NB4 (cell line): ENCODE measurements at regions not wholly inside any gene's neighbourhood (a gene's known extent, or its start where the extent isn't known, plus 50 kb on each side); places are given as distances from the start of the nearest gene placed in this dataset.

Source experiments
- DNase-seq: peaks from one replicate; pipeline ENCODE4 v3.0.0; 2010; ENCODE audit warnings: low read depth
- H3K4me3 ChIP-seq: one replicate; pipeline ENCODE4 v1.5.1; 2011; ENCODE audit warnings: mild to moderate bottlenecking, low read depth, low read length, moderate library complexity
- MYC ChIP-seq: IDR thresholded peaks from 2 replicates; pipeline ENCODE4 v1.6.1; 2011; ENCODE audit warnings: low read depth, low read length
- POLR2A ChIP-seq: IDR thresholded peaks from 2 replicates; pipeline ENCODE4 v1.6.1; 2011; ENCODE audit warnings: mild to moderate bottlenecking; ENCODE audit not compliant: insufficient read length; ENCODE audit errors: extremely low read depth
- TF ChIP-seq, protein P1 (sequence below): IDR thresholded peaks from 2 replicates; pipeline ENCODE4 v1.6.1; 2011; ENCODE audit warnings: low read depth, low read length
- TF ChIP-seq, protein P2 (sequence below): IDR thresholded peaks from one replicate; pipeline ENCODE4 v1.5.1; 2012; ENCODE audit warnings: low read depth, low read length

DNA sequence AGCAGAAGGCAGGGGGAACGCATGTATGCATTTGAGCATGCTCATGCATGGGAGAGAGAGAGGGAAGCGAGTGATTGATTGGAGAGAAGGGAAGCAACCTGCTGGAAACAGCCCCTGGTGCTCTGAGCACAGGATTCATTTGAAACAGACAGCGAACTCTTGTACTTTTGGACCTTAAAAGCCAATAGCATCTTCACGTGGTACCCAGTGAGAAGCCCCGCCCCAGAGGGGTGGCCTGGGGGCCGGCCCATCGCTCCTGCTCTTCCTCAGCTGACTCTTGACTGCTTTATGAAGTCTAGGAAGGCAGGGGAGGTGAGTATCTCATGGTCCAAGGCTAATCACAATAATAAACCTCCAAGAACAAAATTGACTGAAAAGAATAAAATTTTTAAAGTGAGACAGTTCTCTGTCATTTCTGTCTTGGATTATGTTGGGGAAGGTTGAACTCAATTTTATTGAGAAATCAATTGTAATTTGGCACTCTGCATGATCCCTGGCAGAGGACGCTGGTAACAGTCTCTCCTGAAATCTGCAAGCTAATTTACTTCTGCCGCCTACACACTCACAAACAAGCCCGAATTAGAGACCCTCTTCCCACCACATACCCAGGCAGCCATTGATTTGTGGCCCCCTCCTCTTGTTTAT lies 168.2 kb upstream of the PPARGC1A start:
- H3K4me3 ChIP-seq: no peak overlapping the region
- TF ChIP-seq POLR2A: no peak
- TF ChIP-seq, protein P1, sequence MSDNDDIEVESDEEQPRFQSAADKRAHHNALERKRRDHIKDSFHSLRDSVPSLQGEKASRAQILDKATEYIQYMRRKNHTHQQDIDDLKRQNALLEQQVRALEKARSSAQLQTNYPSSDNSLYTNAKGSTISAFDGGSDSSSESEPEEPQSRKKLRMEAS: no peak
- TF ChIP-seq, protein P2, sequence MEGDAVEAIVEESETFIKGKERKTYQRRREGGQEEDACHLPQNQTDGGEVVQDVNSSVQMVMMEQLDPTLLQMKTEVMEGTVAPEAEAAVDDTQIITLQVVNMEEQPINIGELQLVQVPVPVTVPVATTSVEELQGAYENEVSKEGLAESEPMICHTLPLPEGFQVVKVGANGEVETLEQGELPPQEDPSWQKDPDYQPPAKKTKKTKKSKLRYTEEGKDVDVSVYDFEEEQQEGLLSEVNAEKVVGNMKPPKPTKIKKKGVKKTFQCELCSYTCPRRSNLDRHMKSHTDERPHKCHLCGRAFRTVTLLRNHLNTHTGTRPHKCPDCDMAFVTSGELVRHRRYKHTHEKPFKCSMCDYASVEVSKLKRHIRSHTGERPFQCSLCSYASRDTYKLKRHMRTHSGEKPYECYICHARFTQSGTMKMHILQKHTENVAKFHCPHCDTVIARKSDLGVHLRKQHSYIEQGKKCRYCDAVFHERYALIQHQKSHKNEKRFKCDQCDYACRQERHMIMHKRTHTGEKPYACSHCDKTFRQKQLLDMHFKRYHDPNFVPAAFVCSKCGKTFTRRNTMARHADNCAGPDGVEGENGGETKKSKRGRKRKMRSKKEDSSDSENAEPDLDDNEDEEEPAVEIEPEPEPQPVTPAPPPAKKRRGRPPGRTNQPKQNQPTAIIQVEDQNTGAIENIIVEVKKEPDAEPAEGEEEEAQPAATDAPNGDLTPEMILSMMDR: no peak
- no peak for TF ChIP-seq MYC

DNA sequence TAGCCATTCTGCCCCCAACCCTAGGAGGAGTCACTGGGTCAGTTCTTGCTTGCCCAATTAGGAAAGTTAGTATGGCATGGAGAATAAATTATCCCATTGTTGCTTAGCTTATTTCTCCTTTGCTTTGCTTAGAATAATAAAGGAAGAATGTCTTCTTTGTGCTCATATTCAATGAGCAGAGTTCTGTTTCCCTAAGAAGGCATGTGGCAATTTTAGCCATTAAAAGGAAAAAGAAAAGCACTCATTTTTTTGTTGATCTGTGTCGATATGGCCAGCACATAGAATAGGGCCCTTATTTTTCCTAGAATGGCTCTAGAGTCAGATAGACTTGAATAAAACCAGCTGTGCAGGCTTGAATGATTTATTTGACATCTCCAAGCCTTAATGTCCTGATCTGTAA lies 166.4 kb upstream of the PPARGC1A start:
- TF ChIP-seq, protein P1: no peak
- TF ChIP-seq POLR2A (no peak), MYC (no peak)
- TF ChIP-seq, protein P2: no peak
- DNase-seq: no peak
- no peak overlapping the region for H3K4me3 ChIP-seq

More for the DNA sequence above, 168.2 kb upstream of the PPARGC1A start:
- DNase-seq: no peak

DNA sequence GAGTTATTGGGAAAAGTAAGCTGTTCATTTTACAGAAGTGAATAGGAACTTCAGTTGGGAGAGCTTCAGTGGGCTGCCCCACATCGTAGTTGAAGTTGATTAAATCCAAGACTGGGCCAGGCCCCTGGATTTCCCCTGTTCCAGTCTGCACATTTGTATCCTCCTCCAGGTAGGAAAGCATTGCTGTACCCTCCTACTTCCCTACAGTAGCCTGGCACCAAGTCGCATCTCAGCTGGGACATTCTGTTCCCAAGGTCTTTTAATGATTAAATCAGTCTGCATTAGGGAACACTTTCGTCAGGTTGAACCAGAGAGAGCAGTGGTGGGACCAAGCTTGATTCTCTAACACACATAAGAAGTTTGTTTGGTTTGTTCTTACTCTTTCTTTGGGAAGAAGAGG lies 165.8 kb upstream of the PPARGC1A start:
- TF ChIP-seq MYC: no peak
- TF ChIP-seq, protein P1: no peak
- no peak for DNase-seq
- H3K4me3 ChIP-seq: no peak overlapping the region

DNA sequence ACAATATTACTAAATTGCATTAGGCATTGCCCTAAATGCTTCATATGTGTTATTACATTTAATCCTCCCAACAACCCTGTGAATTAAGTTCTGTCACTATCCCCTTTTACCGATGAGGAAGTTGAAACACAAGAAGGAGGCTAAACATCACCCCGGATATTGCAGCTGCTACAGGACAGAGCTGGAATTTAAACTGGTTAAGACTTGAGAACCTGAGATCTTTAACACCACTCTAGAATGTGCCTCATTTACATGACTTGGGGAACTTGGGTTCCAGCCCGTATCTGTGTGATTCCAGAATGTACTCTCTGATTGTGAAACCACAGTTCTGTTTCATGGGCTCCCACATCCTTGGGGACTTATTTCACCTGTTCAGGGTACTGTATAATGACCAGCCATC lies 165.1 kb upstream of the PPARGC1A start:
- no peak overlapping the region for H3K4me3 ChIP-seq
- DNase-seq: no peak
- TF ChIP-seq POLR2A: no peak
- TF ChIP-seq, protein P2: no peak
- TF ChIP-seq, protein P1: no peak
- TF ChIP-seq MYC: no peak

DNA sequence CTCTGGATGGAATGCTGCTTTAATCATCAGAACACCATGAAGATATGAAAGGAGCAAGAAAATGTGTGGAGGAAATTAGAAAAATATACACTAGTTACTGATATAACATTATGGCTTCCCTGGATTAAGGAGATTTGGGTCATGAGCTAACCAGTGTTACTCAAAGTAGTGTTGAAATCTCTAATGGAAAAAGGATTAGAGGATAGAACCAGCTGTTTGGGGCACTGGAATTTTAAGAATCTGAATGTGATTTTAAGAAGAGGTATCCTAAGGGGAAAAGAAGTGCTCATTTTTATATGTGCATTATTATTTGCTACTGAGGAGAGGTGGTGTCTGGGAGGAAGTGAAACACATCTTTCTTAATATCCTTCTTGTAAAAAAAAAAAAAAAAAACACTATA lies 164.1 kb upstream of the PPARGC1A start:
- TF ChIP-seq MYC (no peak), POLR2A (no peak)
- TF ChIP-seq, protein P1: no peak
- no peak for DNase-seq
- no peak overlapping the region for H3K4me3 ChIP-seq

DNA sequence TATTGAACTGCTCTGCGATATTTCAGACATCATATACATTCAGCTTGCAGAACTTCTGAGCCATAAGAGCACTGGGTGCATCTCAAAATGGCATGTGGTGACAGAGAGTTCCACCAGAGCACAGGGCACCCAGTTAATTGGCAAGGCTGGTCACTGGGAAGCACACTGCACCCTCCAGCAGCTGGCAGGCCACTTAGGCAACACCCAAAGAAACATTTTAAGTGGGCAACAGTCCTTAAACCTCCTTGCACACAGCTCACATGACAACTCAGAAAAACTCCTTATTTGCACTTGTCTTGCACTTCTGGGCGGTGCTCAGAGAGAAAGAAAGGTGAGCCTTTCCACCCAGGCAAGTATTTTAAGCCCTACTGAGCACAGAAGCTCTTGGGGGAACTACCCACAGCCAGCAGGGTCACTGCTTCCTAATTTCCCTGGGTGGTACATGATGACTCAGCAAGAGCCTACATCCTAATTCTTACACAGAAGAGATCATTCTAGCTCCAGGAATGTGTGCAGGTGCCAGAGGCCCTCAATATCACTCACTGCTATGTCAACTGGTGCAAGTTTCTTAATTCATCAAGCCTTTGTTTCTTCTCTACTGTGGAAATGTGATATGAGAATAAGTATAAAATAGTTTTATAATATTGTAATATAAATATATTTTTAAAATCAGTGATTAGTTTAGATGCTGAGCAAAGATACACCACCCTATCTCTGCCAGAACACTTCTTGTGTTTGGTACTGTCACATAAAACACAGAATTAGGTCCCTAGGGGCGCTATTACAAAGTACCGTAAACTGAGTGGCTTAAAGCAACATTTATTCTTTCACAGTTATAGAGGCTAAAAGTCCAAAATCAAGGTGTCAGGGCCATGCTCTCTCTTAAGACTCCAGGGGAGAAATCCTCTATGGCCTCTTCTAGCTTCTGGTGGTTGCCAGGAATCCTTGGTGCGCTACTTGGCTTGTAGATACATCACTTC lies 155.1 kb upstream of the PPARGC1A start:
- no peak for TF ChIP-seq POLR2A
- TF ChIP-seq, protein P1: no peak
- DNase-seq: no peak
- no peak overlapping the region for H3K4me3 ChIP-seq

DNA sequence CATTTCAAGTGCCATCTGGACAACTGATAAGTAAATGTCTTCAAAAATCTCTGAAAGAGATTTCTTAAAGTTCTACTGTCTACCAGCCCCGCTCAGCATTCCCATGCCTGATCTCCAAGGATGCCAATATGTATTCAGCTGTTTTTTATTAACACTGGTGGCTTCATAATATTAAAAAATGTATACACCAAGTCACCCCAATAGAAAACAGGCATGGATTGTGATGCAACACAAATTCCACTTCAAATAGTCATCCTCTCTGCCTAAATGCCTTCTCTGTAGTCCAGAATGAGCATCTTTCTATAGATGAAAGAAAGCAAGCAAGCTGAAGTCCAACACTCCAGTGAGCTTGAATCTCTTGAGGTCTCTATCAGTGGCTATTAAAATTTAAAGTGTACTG lies 152.2 kb upstream of the PPARGC1A start:
- DNase-seq: no peak
- no peak overlapping the region for H3K4me3 ChIP-seq
- no peak for TF ChIP-seq POLR2A
- TF ChIP-seq, protein P2: no peak
- TF ChIP-seq MYC: no peak
- TF ChIP-seq, protein P1: no peak
